HG03520 (cell line): ENCODE measurements at regions not wholly inside any gene's neighbourhood (a gene's known extent, or its start where the extent isn't known, plus 50 kb on each side); places are given as distances from the start of the nearest gene placed in this dataset.

Experiments
- ATAC-seq: cut with Tn5 transposase; IDR thresholded peaks from one replicate; pipeline ENCODE4 v1.9.1; 2021; ENCODE audit warnings: mild to moderate bottlenecking, moderate library complexity; ENCODE audit not compliant: unreplicated experiment

DNA sequence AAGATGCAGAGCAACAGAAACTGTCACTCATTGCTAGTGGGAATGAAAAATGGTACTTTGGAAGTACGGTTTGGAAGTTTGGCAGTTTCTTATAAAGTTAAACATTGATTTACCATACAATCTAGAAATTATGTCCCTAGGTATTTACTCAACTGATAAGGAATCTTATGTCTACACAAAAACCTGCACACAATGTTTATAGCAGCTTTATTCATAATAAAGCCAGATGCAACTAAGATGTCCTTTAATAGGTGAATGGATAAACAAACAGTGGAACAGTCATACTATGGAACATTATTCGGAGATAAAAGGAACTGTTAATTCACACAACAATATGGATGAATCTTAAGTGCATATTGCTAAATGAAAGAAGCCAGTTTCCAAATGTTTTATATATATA, 96.2 kb upstream of the SIRPA start:
- no peak for ATAC-seq

- no peak for ATAC-seq
Observed at GRCh38 chr20:1793821-1794220, 101.4 kb upstream of the SIRPA start.

DNA sequence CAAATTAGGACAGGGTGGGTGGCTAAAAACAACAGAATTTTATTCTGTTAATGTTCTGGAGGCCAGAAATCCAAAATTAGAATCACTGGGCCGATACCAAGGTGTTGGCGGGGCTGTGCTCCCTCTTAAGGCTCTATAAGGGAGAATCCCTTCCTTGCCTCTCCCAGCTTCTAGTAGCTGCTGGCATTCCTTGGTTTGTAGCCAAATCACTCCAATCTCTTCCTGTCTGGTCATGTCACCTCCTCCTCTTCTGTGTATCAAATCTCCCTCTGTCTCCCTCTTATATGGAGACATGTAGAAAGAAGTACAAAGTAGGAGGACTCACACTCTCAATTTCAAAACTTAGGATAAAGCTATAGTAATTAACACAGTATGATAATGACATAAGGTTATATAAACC, 102.9 kb upstream of the SIRPA start:
- ATAC-seq: no peak

DNA sequence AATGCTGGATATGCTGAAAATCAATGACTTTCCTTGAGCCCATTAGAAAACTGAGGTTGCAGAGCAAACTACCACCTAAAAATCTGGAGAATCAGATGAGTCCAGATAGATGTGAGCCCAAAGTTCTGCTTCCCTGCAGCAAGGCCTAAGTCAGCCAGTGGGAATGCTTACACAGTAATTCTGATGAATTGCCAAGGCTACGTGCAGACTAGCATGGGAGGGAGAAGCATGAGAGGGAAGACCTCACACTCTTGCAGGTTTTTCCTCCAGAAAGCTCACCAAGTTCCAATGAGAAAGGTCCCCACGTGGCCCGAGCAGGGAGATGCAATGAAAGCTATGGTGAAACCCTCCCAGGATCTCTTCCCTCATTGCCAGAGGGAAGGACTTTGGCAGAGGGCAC, 104.8 kb upstream of the SIRPA start:
- no peak for ATAC-seq

DNA sequence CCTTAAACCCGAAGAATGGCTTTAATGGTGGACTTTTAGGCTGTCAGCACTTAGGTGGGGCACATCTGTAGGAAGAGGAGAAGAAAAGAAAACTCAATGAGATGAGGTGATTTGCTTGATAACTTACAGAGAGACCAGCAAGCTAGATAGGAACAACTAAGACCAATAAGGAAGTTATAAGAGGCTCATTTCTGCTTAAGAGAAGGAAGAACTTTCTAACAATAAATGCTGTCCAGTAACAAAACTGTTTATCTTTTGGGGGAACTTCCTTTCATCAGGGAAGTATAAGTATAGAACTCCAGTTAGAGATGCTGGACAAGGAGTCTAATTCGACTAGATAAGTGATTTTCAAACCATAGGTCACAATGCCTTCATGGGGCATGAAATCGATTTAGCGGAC, 107.2 kb upstream of the SIRPA start:
- no peak for ATAC-seq

DNA sequence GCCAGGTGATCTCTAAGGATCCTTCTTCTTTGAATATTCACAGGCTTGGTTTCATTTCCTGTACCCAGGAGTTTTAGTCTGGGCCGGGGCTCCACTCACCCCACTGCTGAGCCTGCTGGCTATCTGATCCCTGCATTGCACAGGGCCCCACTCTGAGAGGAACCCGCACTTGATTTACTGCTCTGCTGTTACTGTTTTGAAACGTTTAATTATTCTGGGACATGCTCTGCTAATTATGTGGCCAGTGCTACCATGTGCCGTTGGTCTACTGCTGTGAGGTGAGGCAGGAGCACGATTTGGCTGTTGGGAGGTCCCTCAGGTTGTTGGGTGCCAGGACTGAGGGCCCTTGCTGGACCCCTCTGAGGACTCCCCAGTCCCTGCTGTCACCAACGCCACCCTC, 108.7 kb upstream of the SIRPA start:
- ATAC-seq: no peak

DNA sequence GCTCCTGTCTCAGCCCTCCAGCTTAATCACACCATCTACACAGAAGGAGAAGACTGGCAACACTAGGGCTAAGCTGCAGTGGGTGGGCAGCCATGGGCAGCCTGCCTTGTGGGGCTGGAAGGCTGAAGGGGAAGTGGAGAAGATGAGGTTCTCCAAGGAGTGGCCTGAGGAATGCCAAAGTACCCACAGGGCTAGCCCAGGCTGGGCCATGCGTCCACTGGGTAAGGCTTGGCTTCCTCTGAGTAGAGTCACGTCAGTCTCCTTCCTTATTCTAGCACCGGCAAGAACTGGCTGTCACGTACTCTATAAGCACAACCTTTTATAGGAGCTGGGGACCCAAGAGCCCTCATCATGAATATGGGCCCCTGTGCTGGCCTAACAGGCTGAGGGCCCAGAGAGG, 110.6 kb upstream of the SIRPA start:
- no peak for ATAC-seq

DNA sequence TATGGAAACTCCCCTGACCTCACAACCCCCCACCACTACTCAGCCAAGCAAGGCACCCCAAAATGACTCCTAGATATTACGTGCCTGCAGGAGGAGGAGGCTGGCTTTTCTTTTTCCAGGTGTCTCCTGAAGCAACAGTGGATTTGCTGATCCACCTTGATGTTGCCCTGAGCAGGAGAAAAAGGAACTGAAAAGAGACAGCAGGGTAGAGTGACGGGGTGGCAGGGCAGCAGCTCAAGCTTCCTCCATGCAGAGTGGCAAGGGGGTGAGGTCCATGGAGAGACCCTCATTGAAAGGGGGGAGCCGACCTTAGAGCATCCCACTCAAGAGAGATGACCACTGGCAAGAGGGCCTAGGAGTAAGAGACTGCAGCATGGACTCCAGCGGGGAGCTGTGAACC, 112.0 kb upstream of the SIRPA start:
- ATAC-seq: no peak

DNA sequence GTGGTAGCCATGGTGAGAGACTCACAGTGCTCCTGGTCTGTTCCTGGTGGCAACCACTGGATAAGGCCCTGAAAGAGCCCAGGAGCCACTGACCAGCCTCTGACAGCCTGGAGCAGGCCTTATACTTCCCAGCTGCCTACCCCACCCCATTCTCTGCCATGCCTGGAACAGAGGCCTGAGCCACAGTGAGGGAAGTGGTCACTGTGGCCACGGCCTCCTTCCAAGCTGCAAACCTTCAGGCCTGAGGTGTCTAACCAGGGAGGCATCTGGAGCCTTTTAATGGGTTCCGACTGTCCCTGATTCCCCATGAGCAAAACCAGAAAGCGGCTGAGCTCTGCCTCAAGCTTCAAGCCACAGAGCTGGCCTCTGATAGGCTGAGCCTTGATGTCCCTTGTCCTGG, 113.0 kb upstream of the SIRPA start:
- no peak for ATAC-seq

GRCh38 chr20:1779567-1779966, 115.6 kb upstream of the SIRPA start:
- no peak for ATAC-seq

DNA sequence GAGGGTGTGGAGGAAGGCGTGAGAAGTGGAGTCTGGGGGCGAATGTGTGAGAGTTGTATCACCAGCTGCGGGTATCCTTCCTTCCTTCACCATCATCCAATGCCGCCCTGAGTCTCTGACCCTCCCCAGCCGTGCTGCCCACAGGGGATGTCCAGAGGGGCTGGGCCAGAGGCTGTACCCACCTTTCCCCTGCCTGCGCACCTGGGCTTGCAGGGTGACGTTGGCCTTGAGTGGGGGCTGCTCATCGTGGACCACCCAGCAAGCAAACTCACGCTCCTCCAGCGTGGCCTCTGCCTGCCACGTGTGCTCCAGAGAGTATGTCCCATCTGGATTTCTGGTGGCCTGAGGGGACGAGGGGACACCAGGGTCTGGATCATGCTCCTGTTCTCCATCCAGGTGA, 116.9 kb upstream of the SIRPA start:
- no peak for ATAC-seq

DNA sequence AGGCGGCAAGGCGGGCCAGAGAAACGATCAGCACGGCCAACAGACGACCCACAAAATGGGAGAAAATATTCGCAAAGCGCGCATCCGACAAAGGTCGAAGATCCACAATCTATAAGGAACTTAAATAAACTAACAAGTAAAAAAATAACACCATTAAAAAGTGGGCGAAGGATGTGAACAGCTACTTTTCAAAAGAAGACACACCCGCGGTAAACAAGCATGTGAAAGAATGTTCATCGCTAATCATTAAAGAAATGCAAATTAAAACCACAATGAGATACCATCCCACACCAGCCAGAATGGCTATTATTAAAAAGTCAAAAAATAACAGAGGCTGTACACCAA, 117.8 kb upstream of the SIRPA start:
- no peak for ATAC-seq

- ATAC-seq: no peak
Observed at GRCh38 chr20:1776681-1777475, 118.3 kb upstream of the SIRPA start.

GRCh38 chr20:1775117-1775516, 117.5 kb upstream of the SIRPG start:
- no peak for ATAC-seq

DNA sequence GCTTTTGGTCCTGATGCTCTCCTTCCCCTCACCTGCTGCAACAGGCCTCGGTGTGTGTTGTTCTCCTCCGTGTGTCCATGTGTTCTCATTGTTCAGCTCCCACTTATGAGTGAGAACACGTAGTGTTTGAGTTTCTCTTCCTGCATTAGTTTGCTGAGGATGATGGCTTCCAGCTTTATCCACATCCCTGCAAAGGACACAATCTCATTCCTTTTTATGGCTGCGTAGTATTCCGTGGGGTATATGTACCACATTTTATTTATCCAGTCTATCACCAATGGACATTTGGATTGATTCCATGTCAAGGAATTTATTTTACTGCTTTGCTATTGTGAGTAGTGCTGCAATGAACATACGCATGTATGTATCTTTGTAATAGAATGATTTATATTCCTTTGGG, 116.9 kb upstream of the SIRPG start:
- no peak for ATAC-seq

DNA sequence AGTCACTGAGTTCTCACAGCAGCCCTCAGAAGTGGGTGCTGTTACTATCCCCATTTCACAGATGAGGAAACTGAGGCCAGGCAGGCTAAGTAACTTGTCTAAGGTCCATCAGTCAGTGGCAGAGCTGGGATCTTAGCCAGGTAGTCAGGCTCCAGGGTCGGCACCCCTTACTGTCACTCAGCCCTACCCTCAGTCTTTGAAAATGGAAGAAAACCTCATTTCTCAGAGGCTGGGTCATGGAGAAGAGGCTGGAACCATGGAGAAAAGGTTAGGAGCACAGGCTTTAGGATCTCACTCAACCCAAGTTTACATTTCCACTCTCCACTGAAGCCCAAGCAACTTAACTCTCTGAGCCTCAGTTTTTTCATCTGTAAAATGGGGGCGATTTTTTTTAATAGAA, 116.2 kb upstream of the SIRPG start:
- no peak for ATAC-seq

GRCh38 chr20:1769491-1769890, 111.9 kb upstream of the SIRPG start:
- no peak for ATAC-seq

DNA sequence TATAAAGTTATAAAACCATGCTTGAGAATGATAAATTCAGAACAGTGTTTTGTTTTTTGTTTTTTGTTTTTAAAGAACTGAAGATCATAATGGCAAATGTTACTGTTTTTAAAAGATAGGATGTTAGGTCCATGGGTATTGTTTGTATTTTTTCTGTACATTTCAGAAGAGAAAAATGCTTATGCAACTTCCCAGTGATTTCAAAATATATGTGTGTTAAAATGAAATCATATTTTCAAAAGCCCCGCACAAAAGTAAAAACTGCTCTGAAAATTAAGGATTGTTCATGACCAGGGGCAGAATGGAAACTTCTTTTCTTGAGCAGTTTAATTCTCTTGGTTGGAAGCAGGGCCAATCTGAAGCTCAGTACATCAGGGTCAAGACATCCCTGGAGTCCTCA, 109.2 kb upstream of the SIRPG start:
- no peak for ATAC-seq

GRCh38 chr20:1764136-1765033, 106.8 kb upstream of the SIRPG start:
- ATAC-seq: peak; percentile 75

- ATAC-seq: no peak
Observed at GRCh38 chr20:1761598-1761997, 104.0 kb upstream of the SIRPG start.

DNA sequence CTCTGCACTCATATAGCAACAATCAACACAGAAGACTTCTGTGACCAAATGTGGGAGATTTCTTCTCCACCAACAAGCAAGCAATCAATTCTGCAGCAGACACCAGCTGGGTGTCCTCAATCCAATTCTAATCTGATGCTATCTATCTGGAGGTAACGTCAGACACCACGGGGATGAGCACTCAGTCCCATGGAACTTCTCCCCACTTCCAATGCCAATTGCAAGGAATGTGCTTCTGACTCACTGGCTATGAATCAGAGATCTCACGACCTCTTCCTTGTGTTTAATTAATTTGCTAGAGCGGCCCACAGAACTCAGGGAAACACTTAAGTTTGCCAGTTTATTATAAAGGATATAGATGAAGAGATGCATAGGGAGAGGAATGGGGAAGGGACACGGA, 103.5 kb upstream of the SIRPG start:
- no peak for ATAC-seq

DNA sequence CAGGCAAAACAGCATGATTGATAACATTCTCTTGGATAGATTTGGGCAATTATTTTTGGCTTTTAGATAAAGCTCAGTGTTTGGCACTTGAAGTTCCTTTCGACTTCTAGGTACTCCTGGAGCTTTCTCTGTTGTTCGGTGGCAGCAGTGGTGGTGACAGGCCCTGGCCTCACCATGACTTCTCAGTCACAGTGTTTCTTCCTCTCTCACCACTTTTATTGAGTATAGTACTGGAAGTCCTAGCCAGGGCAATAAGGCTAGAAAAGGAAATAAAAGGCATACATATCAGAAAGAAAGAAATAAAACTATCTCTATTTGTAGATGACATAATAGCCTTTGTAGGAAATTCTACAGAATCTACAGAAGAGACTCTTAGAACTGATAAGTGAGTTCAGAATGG, 101.2 kb upstream of the SIRPG start:
- no peak for ATAC-seq
